ENCODE measurements at regions not wholly inside any gene's neighbourhood (a gene's known extent, or its start where the extent isn't known, plus 50 kb on each side); places are given as distances from the start of the nearest gene placed in this dataset.
A peak's percentile ranks its signal among the peaks of the same experiment; 100 is the strongest.

DNA sequence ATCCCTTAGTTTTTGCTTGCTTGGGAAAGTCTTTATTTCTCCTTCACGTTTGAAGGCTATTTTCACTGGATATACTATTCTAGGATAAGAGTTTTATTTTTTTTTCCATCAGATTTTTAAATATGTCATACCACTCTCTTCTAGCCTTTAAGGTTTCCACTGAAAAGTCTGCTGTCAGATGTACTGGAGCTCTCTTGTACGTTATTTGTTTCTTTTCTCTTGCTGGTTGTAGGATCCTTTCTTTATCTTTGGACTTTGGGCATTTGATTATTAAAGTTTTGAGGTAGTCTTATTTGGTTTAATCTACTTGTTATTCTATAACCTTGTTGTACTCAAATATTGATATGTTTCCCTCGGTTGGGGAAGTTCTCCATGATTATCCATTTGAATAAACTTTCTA lies 848.4 kb upstream of the COX7C start:
- Histone ChIP-seq H3K36me3 (replicated peaks in 1 of 2; ENCODE audit: control insufficient read depth in 1 of 2, insufficient read depth in 2 of 2, low read length in 2 of 2) (no peaks in the 10 kb centered on the region), H2AFZ (ENCODE audit: low read length) (no peak overlapping the region), H3K4me2 (ENCODE audit: low read depth, low read length) (no peak overlapping the region), H3K4me3 (replicated peaks in 1 of 3; ENCODE audit: insufficient read depth in 1 of 3, low read depth in 2 of 3, low read length in 3 of 3) (no peak overlapping the region), H3K9me3 (ENCODE audit: low read length) (peaks cover 75% of the 10 kb centered on the region), H3K4me1 (ENCODE audit: insufficient read depth, low read length) (no peaks in the 10 kb centered on the region), H3K27ac (ENCODE audit: extremely low read length, insufficient read depth, low read length) (no peak overlapping the region), H3K27me3 (ENCODE audit: control insufficient read depth in 1 of 2, insufficient read depth in 2 of 2, low read length in 2 of 2) (no peaks in the 10 kb centered on the region), H3K9ac (ENCODE audit: insufficient read depth, low read depth, low read length) (no peak overlapping the region), H4K20me1 (ENCODE audit: insufficient read depth, low read length) (no peaks in the 10 kb centered on the region), H3K79me2 (ENCODE audit: insufficient read depth, low read length) (no peaks in the 10 kb centered on the region)
- FAIRE-seq (no peak), ATAC-seq (no peak), DNase-seq (ENCODE audit: low spot score) (no peak)
- TF ChIP-seq, protein P1, sequence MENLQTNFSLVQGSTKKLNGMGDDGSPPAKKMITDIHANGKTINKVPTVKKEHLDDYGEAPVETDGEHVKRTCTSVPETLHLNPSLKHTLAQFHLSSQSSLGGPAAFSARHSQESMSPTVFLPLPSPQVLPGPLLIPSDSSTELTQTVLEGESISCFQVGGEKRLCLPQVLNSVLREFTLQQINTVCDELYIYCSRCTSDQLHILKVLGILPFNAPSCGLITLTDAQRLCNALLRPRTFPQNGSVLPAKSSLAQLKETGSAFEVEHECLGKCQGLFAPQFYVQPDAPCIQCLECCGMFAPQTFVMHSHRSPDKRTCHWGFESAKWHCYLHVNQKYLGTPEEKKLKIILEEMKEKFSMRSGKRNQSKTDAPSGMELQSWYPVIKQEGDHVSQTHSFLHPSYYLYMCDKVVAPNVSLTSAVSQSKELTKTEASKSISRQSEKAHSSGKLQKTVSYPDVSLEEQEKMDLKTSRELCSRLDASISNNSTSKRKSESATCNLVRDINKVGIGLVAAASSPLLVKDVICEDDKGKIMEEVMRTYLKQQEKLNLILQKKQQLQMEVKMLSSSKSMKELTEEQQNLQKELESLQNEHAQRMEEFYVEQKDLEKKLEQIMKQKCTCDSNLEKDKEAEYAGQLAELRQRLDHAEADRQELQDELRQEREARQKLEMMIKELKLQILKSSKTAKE (CRISPR knock-in tag; IDR thresholded peaks at IDR 0.05; ENCODE audit: borderline replicate concordance) = no peak
- TF ChIP-seq NFIC (IDR thresholded peaks at IDR 0.05; ENCODE audit: low read length) = no peak
- intact Hi-C loops (cut with micrococcal nuclease; ENCODE audit: unreplicated experiment) (no loop called here), in situ Hi-C loops (cut with HindIII; ENCODE audit: extremely low pct_ligation_motif_present, low pct_unique_long_range_greater_than_20kb) (no loop called here)
- BruUV-seq (replicated peaks) = no TSS peak
- CTCF ChIA-PET (ENCODE audit: low intra/inter-chr PET ratio, low total read pairs) = no interaction called here
- POLR2A ChIA-PET = no interaction called here
- 2% methylated on average over 3 of the region's 3 CpGs for WGBS (ENCODE audit: low lambda C conversion rate)

DNA sequence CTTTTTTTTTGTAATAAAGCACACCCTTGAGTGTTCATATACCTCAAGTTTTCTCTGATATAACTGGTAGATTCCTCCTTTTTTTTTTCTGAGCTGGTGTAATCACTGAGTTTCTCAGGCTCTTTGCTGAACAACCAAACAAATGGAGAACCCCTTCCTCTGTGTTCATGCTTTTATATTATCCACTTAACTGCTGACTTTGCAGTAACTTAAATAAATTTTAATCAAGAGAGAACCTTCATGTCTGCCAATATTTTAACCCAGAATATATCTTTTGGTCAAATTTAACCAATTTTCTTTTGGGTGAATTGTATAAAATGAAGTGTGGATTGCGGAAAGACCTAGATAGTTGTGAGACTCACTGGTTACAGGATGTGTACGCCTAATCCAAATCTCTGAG lies 833.0 kb upstream of the COX7C start:
- no peaks in the 10 kb centered on the region for H4K20me1 ChIP-seq (ENCODE audit: insufficient read depth, low read length)
- H2AFZ ChIP-seq (ENCODE audit: low read length) = no peak overlapping the region
- H3K9me3 ChIP-seq (ENCODE audit: low read length) = no peaks in the 10 kb centered on the region; the same call in 1 of the 2 replicates
- ATAC-seq (no peak), FAIRE-seq (no peak), DNase-seq (ENCODE audit: low spot score) (no peak)
- BruUV-seq (replicated peaks) = no TSS peak
- H3K27ac ChIP-seq (ENCODE audit: extremely low read length, insufficient read depth, low read length) = no peak overlapping the region
- TF ChIP-seq MAFK (conservative IDR thresholded peaks at IDR 0.05 in 1 of 2, IDR thresholded peaks at IDR 0.05 in 1 of 2; ENCODE audit: low read length in 2 of 2) = peak; percentile 61 to 87; a peak in 3 of 4 replicates
- no peak for TF ChIP-seq RXRB (CRISPR knock-in tag; IDR thresholded peaks at IDR 0.05; ENCODE audit: borderline replicate concordance)
- peak; percentile 75 for TF ChIP-seq MAFF (IDR thresholded peaks at IDR 0.05; ENCODE audit: low read depth, low read length)
- ChIA-PET POLR2A (no interaction called here), CTCF (ENCODE audit: low intra/inter-chr PET ratio, low total read pairs) (no interaction called here)
- H3K36me3 ChIP-seq (replicated peaks in 1 of 2; ENCODE audit: control insufficient read depth in 1 of 2, insufficient read depth in 2 of 2, low read length in 2 of 2) = no peaks in the 10 kb centered on the region
- in situ Hi-C loops (cut with HindIII; ENCODE audit: extremely low pct_ligation_motif_present, low pct_unique_long_range_greater_than_20kb) (no loop called here), intact Hi-C loops (cut with micrococcal nuclease; ENCODE audit: unreplicated experiment) (no loop called here)
- no peaks in the 10 kb centered on the region for H3K27me3 ChIP-seq (ENCODE audit: control insufficient read depth in 1 of 2, insufficient read depth in 2 of 2, low read length in 2 of 2)
- H3K79me2 ChIP-seq (ENCODE audit: insufficient read depth, low read length) = no peaks in the 10 kb centered on the region
- no peaks in the 10 kb centered on the region for H3K4me1 ChIP-seq (ENCODE audit: insufficient read depth, low read length)
- no peak overlapping the region for H3K4me2 ChIP-seq (ENCODE audit: low read depth, low read length)
- no peak overlapping the region for H3K4me3 ChIP-seq (replicated peaks in 1 of 3; ENCODE audit: insufficient read depth in 1 of 3, low read depth in 2 of 3, low read length in 3 of 3)
- WGBS (ENCODE audit: low lambda C conversion rate) = 31% methylated on average over 2 of the region's 2 CpGs
- no peak overlapping the region for H3K9ac ChIP-seq (ENCODE audit: insufficient read depth, low read depth, low read length)

All from HepG2 (cell line).